ENCODE measurements at regions not wholly inside any gene's neighbourhood (a gene's known extent, or its start where the extent isn't known, plus 50 kb on each side); places are given as distances from the start of the nearest gene placed in this dataset.
A peak's percentile ranks its signal among the peaks of the same experiment; 100 is the strongest.
"Not testable (repeated sequence)": the region's sequence is repeated elsewhere in the genome, so short reads cannot be mapped to it uniquely, and the experiment has no call there.

DNA sequence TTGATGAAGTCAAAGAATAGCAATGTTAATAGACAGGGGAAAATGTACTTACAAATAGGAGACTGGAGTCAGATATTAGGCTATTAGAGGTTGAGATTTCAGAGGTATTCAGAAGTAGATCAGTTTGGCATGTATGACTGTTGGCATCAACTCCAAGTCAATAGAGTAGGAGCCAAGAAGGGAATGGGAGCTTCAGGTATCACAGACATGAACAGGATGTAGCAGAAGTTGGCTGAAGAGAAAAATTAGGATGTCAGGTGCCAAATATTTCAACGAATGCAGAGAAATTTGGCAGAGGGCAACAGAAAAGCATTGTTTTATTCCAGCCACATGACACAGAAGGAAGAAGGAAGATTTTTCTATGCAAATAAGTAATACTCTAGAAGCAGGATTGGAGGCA is 69.7 kb downstream of the GLYATL1 start:
- peak in 2 of 3 donors; percentile 17 to 27 for DNase-seq

DNA sequence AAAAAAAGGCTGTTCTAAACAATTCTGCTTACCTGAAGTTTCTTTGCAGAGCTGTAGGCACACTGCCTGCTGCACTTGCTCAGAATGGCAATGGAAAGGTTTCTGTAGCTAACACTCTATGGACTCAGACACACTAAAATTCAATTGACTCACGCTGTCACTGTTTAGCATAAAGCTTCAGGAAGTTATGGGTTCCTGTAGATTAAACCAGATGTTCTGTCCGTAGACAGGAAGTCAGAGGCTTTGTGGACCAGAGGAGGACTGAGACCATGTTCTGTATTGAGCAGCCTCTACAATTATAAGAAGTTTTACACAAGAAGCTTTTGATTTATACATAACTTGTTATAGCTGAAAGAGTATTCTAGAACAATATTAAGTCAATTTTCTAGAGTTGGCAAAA is 70.4 kb downstream of the GLYATL1 start:
- DNase-seq: peak in 1 of 3 donors; percentile 9

DNA sequence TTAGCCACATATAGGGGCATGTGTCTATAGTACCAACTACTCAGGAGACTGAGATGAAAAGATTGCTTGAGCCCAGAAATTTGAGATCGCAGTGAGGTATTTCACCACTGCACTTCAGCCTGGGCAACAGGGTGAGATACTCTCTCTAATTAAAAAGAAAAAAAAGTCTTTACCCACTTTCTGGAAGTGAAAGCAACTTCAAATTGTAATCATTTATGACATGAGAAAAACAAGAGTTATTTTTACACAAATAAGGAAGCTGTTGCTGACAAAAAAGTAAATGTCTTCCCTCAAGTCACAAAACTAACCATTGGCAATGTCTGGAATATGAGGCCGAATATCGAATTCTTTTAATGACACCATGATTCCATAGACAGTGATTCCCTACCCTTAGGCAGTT is 71.4 kb downstream of the GLYATL1 start:
- DNase-seq: no peak

DNA sequence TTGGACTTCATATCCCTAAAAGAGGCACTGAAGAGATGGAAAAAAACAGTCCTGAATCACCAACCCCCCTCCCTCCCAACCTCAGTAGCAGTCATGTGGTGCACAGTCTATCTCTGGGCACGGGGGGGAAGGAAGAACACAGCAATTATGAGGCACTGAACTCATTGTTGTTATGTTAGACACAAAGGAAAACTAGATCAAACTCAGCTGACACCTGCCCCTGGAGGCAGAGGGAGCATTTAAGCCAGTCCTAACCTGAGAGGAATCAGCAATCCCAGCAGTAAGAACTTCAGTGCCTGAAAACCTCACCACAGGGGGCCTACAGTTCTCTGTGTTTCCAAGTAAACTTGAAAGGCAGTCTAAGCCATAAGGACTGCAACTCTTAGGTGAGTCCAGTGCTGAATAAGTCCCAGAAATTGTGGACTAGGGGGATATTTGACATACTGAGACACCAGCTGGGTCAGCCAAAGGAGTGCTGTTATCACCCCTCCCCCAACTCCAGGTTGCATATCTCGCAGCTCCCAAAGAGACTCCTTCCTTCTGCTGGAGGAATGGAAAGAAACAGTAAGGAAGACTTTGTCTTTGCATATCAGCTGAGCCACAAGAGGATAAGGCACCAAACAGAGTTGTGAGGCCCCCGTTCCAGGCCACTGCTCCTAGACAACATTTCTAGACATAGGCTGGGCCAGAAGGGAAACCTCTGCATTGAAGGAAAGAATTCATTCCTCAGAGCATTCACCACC is 72.5 kb downstream of the GLYATL1 start:
- peak in 1 of 3 donors; percentile 6 for DNase-seq

DNA sequence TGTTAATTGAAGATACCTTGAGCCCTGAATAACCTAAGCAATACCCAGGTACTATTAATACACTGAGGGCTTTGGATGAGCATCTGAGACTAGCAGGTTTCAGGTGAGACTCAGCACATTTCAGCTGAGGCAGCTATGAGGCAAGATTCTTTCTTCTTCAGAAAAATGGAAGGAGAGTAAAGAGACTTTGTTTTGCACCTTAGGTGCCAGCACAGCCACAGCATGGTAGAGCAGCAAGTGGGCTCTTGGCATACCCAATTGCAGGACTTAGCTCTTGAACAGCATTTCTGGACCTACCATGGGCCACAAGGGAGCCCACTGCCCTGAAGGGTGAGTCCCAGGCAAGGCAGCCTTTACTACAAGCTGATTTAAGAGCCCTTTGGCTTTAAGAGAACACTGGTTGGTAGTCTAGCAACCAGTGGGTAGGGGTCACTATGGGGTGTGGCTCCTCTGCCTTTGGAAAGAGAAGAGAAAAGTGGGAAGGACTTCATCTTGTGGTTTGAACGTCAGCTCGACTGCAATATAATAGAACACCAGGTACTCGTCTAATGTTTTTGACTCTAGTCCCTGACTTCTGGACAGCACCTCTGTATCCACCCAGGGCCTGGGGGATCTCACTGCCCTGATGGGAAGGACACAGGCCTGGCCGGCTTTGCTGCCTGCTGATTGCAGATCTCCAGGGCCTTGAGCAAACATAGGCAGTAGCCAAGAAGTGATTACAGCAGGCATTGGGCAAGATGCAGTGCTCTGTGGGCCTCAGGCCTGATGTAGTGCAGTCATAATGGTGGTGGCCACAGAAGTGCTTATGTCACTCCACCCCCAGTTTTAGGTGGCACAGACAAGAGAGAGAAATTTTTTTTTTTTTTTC is 73.3 kb downstream of the GLYATL1 start:
- DNase-seq: no peak

DNA sequence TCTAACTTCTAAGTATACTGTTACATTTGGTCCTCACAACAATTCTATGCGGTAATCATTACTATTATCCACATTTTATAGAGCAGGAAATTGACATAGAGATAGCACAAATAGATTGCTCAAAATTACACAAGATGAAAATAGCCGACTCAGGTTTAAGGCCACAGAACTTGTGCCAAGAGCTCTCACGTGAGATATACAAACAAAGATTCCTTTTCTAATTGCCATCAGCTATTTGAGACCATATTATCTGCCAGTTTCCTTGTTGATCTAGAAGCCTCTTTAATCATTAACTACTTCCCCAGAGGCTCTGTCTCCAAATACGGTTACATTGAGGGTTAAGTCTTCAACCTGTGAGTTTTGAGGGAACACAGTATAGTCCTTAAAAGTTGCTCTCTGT is 61.0 kb upstream of the GLYATL1B start:
- DNase-seq: no peak

DNA sequence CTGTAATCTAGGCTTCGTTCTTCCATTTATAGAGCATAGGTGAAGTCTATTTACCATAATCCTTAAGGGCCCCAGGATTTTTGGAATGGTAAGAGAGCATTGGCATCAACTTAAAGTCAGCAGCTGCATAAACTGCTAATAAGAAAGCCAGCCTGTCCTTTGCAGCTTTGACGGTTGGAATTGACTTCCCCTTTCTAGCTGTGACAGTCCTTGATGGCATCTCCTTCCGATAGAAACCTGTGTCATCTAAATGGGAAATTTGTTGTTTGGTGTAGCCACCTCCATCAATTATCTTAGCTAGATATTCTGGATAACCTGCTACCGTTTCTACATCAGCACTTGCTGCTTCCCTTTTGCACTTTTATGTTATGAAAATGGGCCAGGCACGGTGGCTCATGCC is 58.0 kb upstream of the GLYATL1B start:
- no peak for DNase-seq

DNA sequence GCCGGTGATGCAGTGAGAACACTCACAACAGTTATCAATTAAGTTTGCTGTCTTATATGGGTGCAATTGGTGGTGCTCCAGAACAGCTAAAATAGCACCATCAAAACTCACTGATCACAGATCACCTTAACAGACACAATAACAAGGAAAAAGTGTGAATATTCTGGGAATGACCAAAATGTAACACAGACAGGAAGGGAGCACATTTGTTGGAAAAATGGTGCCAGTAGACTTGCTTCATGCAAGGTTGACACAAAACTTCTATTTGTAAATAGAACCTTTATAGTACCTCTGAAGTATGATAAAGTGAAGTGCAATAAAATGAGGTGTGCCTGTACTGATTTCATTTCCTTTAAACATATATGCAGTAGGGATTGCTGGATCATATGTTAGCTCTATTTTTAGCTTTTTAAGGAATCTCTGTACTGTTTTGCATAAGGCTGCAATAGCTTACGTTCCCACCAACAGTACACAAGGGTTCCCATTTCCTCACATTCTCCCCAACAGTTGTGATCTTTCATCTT is 56.7 kb upstream of the GLYATL1B start:
- no peak for DNase-seq

DNA sequence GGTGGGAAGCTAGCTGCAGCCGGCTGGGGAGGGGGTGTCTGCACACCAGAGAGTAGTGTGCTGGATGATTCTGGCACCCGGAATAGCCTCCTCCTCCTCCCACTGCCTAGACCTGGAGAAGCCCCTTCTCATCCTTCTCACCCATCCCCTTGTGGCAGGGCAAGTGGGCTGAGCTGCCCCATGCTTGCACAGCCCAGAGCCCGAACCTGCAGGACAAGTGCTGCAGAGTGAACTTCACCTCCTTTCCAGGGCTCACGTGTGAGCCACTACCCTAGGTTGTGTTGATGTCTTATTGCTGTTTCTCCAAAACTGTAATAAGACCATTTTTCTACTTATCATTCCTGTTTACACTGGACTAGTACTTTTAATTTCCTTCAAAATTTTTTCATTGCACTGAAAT is 56.1 kb upstream of the GLYATL1B start:
- no peak for DNase-seq

DNA sequence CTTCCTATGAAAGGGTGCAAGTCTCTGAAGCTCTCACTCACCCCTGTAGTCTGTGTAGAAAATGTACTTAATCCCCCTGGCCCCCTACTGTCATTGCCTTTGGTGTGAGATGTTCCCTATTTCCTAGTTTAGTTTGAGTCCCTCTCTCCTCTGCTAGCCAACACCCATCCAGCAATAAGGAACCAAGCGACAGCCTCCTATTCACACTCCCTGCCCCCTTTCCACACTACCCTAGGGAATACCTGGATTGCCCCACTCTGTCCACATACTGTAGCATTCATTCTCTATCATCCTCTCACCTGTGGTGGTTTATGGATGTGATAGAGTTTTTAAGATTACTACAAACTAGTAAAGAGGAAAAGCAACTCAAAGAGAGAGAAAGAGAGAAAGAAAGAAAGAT is 54.4 kb upstream of the GLYATL1B start:
- DNase-seq: not testable (repeated sequence)

Measured in muscle of back (tissue), 3 donors.